GM18861 (cell line): ENCODE measurements at regions not wholly inside any gene's neighbourhood (a gene's known extent, or its start where the extent isn't known, plus 50 kb on each side); places are given as distances from the start of the nearest gene placed in this dataset.
"Not testable (repeated sequence)": the region's sequence is repeated elsewhere in the genome, so short reads cannot be mapped to it uniquely, and the experiment has no call there.

Source experiments
- ATAC-seq: cut with Tn5 transposase; IDR thresholded peaks from one replicate; pipeline ENCODE4 v1.9.1; 2021; ENCODE audit not compliant: unreplicated experiment

DNA sequence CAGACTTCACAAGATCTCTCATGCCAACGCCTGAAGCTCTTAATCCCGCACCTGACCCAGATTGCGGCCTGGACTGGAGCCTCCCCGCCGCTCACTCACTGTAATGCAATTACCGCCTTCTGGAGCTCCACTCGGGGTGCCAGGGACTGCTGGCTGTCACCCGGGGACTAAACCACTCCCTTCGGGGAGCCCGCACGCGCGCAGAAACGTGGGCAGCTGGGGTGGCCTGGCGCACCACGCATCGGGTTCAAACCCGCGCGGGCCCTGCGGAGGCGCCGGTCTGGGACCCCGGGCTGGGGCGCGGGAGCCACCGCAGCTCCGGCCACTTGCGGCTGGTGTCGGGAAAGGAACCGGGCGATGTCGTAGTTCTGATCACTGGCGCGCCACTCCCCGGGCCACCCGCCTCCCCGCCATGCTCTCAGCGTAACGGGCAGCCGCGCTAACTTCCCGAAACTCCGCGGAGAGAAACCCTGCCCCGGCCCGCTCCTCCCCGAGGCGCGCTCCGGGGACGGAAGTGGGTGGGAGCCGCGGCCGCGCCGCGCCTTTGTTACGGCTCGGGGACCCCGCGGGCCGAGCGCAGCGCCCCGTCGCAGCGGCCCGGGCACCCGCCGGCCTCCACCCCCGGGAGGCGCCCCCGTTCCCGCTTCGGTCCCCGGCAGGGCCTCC, 100.3 kb upstream of the SVIL start:
- peak; percentile 43 for ATAC-seq

DNA sequence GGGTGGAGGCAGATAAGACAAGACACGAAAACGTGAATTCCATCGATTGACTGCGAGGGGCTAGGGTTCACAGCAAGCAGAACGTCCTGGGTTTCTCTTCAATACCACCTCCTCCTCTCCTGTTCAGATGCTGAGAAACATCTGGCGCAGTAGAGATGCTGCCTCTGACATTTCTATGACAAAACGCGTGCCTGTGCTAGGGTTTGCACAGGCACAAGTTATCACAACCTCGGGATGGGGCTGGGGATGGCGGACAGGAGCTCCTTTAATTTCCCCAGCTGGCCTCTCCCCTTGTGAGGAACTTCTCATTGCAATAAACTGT, 99.8 kb upstream of the SVIL start:
- no peak for ATAC-seq

DNA sequence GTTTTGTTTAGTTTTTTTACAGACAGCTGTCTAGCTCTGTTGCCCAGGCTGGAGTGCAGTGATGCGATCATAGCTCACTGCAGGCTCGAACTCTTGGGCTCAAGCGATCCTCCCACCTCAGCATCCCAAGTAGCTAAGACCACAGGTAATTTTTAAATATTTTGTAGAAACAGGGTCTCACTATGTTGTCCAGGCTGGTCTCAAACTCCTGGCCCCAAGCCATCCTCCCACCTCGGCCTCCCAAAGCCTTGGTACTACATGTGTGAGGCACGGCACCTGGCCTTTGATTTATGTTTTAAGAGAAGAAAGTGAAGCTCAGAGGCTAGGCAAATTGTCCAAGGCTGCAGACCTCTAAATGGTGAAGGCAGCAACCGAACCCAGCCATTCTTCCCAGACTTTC, 98.6 kb upstream of the SVIL start:
- ATAC-seq, result no peak

DNA sequence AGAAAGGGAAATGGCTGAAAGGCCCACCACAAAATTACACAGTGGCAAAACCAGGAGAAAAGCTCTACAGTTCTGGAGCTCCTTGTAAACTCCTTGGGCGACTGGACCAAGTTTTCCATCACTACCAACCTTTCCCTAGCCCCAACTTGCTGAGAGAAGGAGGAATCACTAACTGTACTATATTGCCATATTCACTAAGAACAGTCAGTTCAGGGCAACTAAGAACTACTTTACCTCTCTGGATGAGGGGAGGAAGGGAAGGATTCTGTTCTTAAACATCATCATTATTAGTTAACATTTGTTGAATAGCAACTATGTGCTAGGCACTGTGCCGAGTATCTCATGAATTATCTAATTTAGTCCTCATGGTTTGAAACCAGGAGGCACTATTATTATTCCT, 98.1 kb upstream of the SVIL start:
- no peak for ATAC-seq

GRCh38 chr10:29731760-29732159, 97.0 kb upstream of the SVIL start:
- ATAC-seq, result no peak

- no peak for ATAC-seq
Observed at GRCh38 chr10:29730969-29731368, 96.2 kb upstream of the SVIL start.

DNA sequence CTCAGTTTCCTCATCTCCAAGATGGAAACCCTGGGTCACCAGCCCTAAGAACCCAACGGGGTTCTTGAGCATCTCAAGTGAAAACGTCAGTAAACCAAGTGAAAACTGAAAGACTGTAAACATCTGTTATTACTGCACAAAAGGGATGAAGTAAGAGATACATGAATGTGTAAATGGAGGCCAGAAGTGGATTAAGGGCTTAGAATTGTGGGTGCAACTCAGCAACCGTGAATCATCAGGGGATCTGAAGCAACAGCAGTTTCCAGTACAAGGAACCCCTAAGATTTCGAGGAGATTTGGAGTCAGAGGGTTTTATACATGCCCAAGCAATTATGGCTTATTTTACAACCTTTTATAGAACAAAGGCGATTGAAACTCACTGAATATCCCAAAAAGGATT, 95.7 kb upstream of the SVIL start:
- no peak for ATAC-seq

DNA sequence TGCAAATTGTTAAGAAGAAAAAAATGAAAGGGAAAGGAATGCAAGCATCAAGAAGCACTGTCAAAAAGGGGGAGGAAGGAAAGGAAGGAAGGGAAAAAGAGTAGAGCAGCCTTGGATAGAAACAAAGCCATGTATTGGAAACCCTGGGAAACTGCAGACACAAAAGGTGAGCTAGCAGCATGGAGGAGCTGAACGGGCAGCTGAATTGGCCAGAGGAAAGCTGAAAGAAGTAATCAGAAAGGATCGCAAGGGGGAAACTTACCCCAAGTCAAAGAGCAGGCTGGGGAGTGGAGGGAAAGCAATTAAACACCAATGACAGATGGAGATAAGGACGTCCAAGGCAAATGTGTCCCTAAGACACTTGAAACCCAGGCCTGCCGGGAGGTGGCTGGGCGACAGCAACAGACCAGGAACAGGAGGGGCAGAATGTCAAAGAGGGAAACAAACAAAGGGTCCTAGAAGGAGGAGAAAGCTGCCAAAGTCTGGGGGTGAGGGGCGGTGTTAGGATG, 93.8 kb upstream of the SVIL start:
- ATAC-seq, result no peak

- not testable (repeated sequence) for ATAC-seq
Observed at GRCh38 chr10:29725927-29726326, 91.2 kb upstream of the SVIL start.

DNA sequence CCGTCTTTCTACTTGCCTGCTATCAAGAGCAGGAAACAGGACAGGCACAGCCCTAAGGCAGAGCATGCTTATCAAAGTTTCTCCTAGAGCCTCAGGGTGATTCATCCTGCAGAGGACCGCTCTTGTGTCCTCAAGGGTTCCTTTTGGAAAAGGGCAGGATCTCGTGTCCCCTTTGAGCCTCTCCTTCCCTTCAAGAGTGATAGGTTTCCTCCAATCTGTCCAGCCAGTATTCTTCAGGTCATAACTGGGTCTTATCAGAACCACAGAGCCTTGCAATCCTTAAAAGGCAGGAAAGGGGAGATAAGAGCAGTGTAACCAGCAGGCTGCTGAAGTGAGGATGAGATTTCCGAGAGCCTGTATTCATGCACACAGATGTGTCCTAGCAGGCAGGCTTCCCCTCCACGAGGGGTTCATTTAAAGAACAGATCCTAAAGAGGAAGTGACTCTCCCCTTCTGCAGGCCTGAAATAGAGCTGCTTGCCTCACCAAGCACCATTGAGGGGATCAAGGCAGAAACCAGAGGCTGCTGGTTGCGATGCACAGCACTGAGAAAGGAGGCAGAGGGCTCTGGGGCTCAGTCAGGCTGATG, 90.5 kb upstream of the SVIL start:
- no peak for ATAC-seq

DNA sequence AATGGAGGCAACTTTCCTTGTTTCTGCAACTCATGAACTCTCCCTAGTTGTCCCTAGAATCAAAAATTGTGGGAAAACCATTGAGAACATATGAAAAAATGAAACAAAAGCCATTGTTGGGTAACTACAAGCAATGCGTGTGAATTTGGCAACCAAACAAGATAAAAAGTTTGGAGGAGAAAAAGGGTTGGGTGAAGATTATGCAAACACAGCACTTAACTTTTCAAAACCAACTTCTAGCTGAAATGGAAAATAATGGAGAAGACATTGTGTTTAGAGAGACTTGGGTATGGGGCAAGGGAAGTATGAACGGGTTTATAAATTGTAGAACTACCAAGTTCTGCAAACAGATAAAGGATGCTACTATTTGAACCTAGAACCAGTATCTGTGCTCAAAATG, 89.0 kb upstream of the SVIL start:
- no peak for ATAC-seq

DNA sequence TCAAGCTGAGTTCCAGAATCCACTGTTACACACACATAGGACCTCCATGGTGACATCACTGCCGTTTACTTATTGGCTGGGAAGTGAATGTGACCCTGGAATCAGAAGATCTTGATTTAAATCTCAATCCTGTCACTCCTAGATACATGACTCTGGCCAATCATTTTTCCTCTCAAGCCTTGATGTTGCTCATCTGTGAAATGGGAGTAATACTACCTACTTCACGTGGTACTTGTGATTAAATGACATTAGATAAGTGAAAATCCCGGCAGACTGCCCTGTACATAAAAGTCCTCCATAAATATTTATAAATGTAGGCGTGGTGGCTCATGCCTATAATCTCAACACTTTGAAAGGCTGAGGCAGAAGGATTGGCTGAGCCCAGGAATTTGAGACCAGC, 88.0 kb upstream of the SVIL start:
- ATAC-seq, result no peak

- no peak for ATAC-seq
Observed at GRCh38 chr10:29720149-29720548, 85.4 kb upstream of the SVIL start.

DNA sequence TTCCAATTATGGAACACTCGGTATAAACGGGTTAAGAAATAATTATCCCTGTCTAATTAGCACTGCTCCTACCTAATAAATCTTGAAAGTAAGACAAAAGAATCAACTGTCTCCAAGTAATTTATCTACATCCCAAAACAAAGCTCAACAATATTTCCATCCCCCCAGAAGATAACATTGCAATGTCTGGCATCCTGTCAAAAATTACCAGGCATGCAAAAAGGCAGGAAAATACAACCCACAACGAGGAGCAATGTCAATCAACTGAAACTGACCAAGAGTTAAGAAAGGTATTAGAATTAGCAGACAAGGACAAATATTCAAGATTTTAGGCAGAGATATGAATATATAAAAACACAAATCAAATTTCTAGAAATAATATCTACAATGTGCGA, 84.5 kb upstream of the SVIL start:
- ATAC-seq, result no peak

GRCh38 chr10:29715296-29715695, 80.5 kb upstream of the SVIL start:
- no peak for ATAC-seq

GRCh38 chr10:29714096-29714874, 79.5 kb upstream of the SVIL start:
- ATAC-seq, result no peak

DNA sequence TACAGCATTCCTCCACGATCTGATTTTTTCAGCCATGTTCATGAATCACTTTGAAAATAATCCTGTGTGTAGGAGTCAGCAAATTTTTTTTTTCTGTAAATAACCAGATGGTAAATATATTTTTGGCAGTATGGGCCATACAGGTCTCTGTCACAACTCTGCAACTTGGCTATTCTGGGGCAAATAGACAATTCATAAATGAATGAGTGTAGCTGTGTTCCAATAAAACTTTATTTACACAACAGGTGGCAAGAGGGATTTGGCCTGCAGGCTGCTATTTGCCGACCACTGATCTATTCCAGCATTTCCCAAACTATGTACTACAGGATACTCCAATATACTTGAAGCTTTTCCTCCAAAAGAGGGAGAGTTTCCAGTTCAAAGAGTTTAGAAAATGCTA, 78.7 kb upstream of the SVIL start:
- ATAC-seq, result no peak

DNA sequence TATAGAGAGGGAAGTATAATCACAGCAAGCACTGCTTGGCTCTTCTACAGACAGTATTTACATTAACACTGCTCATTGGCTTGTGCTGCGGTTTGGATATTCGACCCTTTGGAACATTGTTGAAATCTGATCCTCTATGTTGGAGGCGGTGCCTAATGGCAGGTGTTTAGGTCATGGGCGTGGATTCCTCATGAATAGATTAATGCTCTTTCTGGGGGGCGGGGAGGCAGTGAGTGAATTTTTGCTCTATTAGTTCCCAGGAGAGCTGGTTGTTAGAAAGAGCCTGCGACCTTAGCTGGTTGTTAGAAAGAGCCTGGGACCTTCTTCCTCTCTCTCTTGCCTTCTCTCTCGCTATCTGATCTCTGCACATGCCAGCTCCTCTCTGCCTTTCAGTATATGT, 77.3 kb upstream of the SVIL start:
- ATAC-seq, result no peak

DNA sequence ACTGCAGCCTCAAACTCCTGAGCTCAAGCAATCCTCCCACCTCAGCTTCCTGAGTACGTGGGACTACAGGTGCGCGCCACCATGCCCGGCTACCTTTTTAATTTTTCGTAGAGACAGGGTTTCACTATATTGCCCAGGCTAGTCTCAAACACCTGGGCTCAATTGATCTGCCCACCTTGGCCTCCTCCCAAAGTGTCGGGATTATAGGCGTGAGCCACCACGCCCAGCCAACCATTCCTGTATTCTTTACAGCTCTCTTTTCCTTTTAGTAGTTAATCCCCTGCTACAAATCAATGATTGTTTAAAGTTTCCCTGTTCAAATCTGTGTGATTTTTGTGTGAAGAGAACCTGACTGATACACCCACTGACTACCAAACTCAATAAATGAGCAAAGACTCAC, 75.4 kb upstream of the SVIL start:
- no peak for ATAC-seq

- no peak for ATAC-seq
Observed at GRCh38 chr10:29709484-29710002, 74.8 kb upstream of the SVIL start.

- no peak for ATAC-seq
Observed at GRCh38 chr10:29703271-29703670, 68.5 kb upstream of the SVIL start.
